ENCODE measurements at regions not wholly inside any gene's neighbourhood (a gene's known extent, or its start where the extent isn't known, plus 50 kb on each side); places are given as distances from the start of the nearest gene placed in this dataset.

DNA sequence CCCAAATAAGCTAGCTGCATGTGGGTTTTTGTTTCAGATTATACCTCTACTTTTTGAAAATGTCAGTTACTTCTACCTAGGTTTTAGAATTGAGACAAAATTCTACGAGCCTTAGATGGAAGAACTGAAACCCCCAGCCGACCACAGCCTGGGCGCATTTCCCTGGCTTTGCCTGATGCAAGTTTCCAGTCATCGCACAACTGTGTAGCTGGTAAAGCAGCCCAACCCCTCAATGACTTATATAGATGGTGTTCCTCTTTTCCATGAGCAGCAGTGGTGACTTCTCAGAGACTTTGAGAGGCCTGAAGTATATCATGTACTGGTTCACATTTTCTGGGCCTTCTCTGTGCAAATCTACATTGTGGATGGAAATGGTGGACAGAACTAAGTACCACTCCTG is 515.4 kb upstream of the RAB6C start:
- no peaks in the 10 kb centered on the region for H3K36me3 ChIP-seq
- H3K27ac ChIP-seq, result no peak overlapping the region
- TF ChIP-seq, protein P1, sequence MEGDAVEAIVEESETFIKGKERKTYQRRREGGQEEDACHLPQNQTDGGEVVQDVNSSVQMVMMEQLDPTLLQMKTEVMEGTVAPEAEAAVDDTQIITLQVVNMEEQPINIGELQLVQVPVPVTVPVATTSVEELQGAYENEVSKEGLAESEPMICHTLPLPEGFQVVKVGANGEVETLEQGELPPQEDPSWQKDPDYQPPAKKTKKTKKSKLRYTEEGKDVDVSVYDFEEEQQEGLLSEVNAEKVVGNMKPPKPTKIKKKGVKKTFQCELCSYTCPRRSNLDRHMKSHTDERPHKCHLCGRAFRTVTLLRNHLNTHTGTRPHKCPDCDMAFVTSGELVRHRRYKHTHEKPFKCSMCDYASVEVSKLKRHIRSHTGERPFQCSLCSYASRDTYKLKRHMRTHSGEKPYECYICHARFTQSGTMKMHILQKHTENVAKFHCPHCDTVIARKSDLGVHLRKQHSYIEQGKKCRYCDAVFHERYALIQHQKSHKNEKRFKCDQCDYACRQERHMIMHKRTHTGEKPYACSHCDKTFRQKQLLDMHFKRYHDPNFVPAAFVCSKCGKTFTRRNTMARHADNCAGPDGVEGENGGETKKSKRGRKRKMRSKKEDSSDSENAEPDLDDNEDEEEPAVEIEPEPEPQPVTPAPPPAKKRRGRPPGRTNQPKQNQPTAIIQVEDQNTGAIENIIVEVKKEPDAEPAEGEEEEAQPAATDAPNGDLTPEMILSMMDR (IDR thresholded peaks at IDR 0.05), result no peak
- H3K4me3 ChIP-seq, result no peak overlapping the region
- no peaks in the 10 kb centered on the region for H3K4me1 ChIP-seq
- intact Hi-C loops (cut with DNase I), result no loop called here
- DNase-seq, result no peak
- H3K27me3 ChIP-seq, result no peaks in the 10 kb centered on the region
- ATAC-seq, result no peak
- no peaks in the 10 kb centered on the region for H3K9me3 ChIP-seq

DNA sequence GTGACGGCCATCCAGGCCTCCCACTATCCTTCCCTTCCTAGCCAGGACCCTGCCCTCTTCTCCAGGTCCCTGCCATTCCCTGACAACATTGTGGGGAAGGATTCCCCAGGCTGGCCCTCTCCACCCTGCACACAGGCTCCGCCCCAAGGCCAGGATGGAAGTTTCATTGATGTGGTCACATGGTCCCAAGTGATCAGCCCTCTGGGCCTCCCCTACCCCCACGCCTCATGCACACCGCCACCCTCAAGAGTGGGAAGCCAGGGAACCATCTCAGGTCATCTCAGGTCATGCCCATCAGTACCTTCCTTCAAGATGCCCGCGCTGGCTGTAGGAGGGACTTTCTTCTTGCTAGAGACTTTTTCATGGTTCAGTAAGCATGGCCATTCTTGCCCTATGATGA is 514.8 kb upstream of the RAB6C start:
- intact Hi-C loops (cut with DNase I), result no loop called here
- H3K27me3 ChIP-seq, result no peaks in the 10 kb centered on the region
- no peak overlapping the region for H3K4me3 ChIP-seq
- no peaks in the 10 kb centered on the region for H3K36me3 ChIP-seq
- no peaks in the 10 kb centered on the region for H3K9me3 ChIP-seq
- TF ChIP-seq, protein P1 (IDR thresholded peaks at IDR 0.05), result no peak
- no peak for DNase-seq
- H3K27ac ChIP-seq, result no peak overlapping the region
- no peaks in the 10 kb centered on the region for H3K4me1 ChIP-seq
- no peak for ATAC-seq

DNA sequence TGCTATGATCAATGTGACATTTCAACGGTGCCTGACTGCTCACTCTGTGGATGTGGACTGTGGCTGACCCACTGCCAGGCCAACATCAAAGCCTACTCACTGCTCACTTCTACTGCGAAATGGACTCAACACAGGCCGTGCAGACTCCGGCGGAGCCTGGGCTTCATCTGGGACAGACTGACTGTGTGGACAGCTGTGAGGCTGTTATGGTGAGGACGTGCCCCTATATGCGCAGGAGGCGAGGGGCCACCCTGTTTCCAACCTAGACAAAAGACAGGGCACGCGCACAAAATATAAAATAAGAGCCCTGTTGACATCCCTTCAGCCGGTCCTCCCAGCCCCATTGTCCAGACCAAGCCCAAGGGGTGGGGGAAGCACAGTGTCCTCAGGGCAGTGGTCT is 514.4 kb upstream of the RAB6C start:
- Histone ChIP-seq H3K4me1 (no peaks in the 10 kb centered on the region), H3K27me3 (no peaks in the 10 kb centered on the region), H3K27ac (no peak overlapping the region), H3K9me3 (no peaks in the 10 kb centered on the region), H3K36me3 (no peaks in the 10 kb centered on the region), H3K4me3 (no peak overlapping the region)
- DNase-seq, result no peak
- intact Hi-C loops (cut with DNase I), result no loop called here
- TF ChIP-seq, protein P1 (IDR thresholded peaks at IDR 0.05), result no peak
- no peak for ATAC-seq

DNA sequence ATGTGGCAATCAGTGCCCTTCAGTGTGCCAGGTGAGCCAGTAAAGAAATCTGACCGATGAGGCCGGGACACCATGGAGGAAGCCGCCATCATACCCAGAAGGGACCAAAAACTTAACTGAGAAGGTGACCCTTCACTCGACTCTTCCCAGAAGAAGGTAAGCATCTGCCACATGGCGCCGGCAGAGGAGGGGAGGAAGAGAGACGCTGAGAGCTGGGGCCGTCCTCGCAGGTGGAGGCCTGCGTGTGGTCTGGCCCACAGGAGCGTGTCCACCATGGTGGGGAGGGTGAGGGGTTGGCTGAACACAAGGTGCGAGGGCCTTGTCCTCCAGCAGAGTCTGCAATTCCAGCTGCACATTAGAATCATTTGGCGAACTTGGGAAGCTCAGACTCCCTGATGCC is 513.1 kb upstream of the RAB6C start:
- intact Hi-C loops (cut with DNase I), result no loop called here
- TF ChIP-seq, protein P1 (IDR thresholded peaks at IDR 0.05), result no peak
- Histone ChIP-seq H3K9me3 (no peaks in the 10 kb centered on the region), H3K27me3 (no peaks in the 10 kb centered on the region), H3K4me1 (no peaks in the 10 kb centered on the region), H3K36me3 (no peaks in the 10 kb centered on the region), H3K27ac (no peak overlapping the region), H3K4me3 (no peak overlapping the region)
- ATAC-seq, result no peak
- no peak for DNase-seq

DNA sequence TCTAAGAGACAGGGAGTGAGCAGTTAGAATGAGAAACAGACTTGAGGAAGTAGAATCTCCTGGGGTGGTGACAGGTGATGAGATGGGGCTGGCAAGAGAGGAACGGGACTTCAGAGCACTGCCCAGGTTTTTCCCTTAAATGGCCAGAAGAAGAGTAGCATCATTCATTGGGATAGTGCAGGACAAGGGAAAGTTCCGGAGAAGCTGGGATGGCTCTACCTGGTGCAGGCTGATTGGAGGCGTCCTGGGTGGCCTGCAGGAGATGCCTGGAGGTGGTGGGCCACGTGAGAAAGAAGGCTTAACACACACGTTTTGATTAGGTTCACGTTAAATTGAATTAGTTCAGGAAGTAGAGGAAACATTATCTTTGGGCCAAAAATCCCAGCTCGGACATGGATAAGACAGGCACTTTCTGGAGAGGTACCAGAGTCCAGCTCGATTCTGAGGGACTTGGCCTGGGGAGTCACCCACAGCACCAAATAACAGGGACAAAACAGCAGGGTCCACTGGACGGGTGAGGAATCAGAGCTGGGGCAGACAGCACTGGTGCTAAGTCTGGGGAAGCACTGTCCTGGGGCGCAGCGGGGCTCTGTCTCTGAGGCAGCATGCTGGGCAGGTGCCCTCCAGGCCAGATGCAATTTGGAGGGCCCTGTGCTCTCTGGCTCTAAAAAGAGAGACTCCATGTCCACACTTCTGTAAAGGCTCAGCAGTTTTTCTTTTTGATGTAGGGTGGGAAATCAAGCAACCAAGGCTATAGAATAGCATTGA is 512.3 kb upstream of the RAB6C start:
- no peak overlapping the region for H3K27ac ChIP-seq
- intact Hi-C loops (cut with DNase I), result no loop called here
- no peaks in the 10 kb centered on the region for H3K4me1 ChIP-seq
- H3K4me3 ChIP-seq, result no peak overlapping the region
- no peak for DNase-seq
- H3K9me3 ChIP-seq, result no peaks in the 10 kb centered on the region
- no peaks in the 10 kb centered on the region for H3K27me3 ChIP-seq
- ATAC-seq, result no peak
- TF ChIP-seq, protein P1 (IDR thresholded peaks at IDR 0.05), result no peak
- H3K36me3 ChIP-seq, result no peaks in the 10 kb centered on the region

DNA sequence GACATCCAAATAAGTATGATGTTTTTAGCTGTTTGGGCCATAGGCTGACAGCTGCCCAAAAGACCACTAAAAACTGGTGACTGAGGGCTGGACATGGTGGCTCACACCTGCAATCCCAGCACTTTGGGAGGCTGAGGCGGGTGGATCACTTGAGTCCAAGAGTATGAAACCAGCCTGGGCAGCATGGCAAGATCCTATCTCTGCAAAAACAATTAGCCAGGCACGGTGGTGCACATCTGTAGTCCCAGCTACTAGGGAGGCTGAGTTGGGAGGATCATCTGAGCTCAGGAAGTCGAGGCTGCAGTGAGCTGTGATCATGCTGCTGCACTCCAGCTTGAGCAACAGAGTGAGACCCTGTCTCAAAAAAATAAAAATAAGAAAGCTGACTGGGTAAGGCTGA is 511.5 kb upstream of the RAB6C start:
- TF ChIP-seq, protein P1 (IDR thresholded peaks at IDR 0.05), result no peak

More for the DNA sequence above, 511.5 kb upstream of the RAB6C start:
- H3K4me1 ChIP-seq, result no peaks in the 10 kb centered on the region
- H3K9me3 ChIP-seq, result no peaks in the 10 kb centered on the region
- ATAC-seq (no peak), DNase-seq (no peak)
- intact Hi-C loops (cut with DNase I), result no loop called here
- no peaks in the 10 kb centered on the region for H3K36me3 ChIP-seq
- no peaks in the 10 kb centered on the region for H3K27me3 ChIP-seq
- no peak overlapping the region for H3K4me3 ChIP-seq
- H3K27ac ChIP-seq, result no peak overlapping the region
